Activated T-cell treated with anti-CD3 and anti-CD28 coated beads, Interleukin-2, amount 50 U/mL, for 72 hours (primary cell): ENCODE measurements at regions not wholly inside any gene's neighbourhood (a gene's known extent, or its start where the extent isn't known, plus 50 kb on each side); places are given as distances from the start of the nearest gene placed in this dataset.

Experiments
- ATAC-seq, 2 donors: fragments of 150-1000 bp; cut with Tn5 transposase; replicated peaks in 1 of 2; 2 replicates each; pipeline ENCODE4 v1.10.0; 2021; ENCODE audit warnings: moderate library complexity in 2 of 2, mild to moderate bottlenecking in 1 of 2
- DNase-seq, 2 donors: peaks; one replicate each; pipeline ENCODE4 v3.0.0; 2021 to 2022; ENCODE audit warnings: mixed read lengths in 1 of 2
- H3K27ac Mint-ChIP-seq: one replicate; pipeline ENCODE4 v1.8.0; 2022; ENCODE audit warnings: mild to moderate bottlenecking, moderate library complexity, mixed read lengths
- H3K27me3 Mint-ChIP-seq: one replicate; pipeline ENCODE4 v1.8.0; 2022; ENCODE audit warnings: low read depth, mixed read lengths
- H3K36me3 Mint-ChIP-seq, 2 donors: one replicate each; pipeline ENCODE4 v1.8.0; 2022; ENCODE audit warnings: mixed read lengths in 2 of 2, mild to moderate bottlenecking in 1 of 2; ENCODE audit not compliant: insufficient read depth in 2 of 2
- H3K4me1 Mint-ChIP-seq: one replicate; pipeline ENCODE4 v1.8.0; 2022; ENCODE audit warnings: low read depth, mixed read lengths
- H3K4me3 Mint-ChIP-seq, 2 donors: one replicate each; pipeline ENCODE4 v1.8.0; 2022; ENCODE audit warnings: mild to moderate bottlenecking in 2 of 2, mixed read lengths in 2 of 2, moderate library complexity in 2 of 2
- H3K9me3 Mint-ChIP-seq, 2 donors: one replicate each; pipeline ENCODE4 v1.8.0; 2022; ENCODE audit warnings: mixed read lengths in 2 of 2

GRCh38 chr15:39172380-39173281, 408.2 kb upstream of the THBS1 start:
- H3K9me3 Mint-ChIP-seq: no peaks in the 10 kb centered on the region
- peaks cover 33% of the 10 kb centered on the region for H3K27me3 Mint-ChIP-seq
- H3K27ac Mint-ChIP-seq: no peak overlapping the region
- peaks cover 10% of the 10 kb centered on the region for H3K4me1 Mint-ChIP-seq
- DNase-seq (no peak), ATAC-seq (no peak)
- no peak overlapping the region for H3K4me3 Mint-ChIP-seq
- H3K36me3 Mint-ChIP-seq: no peaks in the 10 kb centered on the region

- no peak for DNase-seq
- no peaks in the 10 kb centered on the region for H3K9me3 Mint-ChIP-seq
- no peak for ATAC-seq
- no peak overlapping the region for H3K27ac Mint-ChIP-seq
- H3K4me1 Mint-ChIP-seq: peaks cover 10% of the 10 kb centered on the region
- H3K36me3 Mint-ChIP-seq: no peaks in the 10 kb centered on the region
- H3K4me3 Mint-ChIP-seq: no peak overlapping the region
- peaks cover 32% of the 10 kb centered on the region for H3K27me3 Mint-ChIP-seq
Measured at GRCh38 chr15:39173426-39173825, 407.5 kb upstream of the THBS1 start.

- ATAC-seq (no peak), DNase-seq (no peak)
- H3K27me3 Mint-ChIP-seq: peaks cover 26% of the 10 kb centered on the region
- H3K9me3 Mint-ChIP-seq: no peaks in the 10 kb centered on the region
- no peak overlapping the region for H3K4me3 Mint-ChIP-seq
- no peaks in the 10 kb centered on the region for H3K36me3 Mint-ChIP-seq
- peaks cover 10% of the 10 kb centered on the region for H3K4me1 Mint-ChIP-seq
- H3K27ac Mint-ChIP-seq: no peak overlapping the region
Measured at GRCh38 chr15:39174332-39174731, 406.5 kb upstream of the THBS1 start.

DNA sequence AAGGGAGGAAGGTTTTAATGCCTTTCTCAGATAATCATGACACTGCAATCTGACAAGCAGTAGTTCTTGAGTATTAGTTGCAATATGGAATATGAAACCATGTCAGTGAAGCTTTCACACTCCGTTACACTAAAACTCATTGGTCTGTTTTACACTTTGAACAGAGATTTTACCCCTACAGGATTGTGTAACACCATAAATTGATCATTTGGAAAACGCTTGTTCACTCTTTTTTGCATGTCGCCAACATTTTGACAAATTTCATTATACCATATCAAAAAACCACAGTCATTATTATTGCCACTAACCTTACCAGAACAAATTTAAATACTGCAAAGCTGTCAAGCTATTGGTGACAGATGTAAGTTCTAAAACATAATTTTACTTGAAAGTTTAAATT, 404.8 kb upstream of the THBS1 start:
- Mint-ChIP-seq H3K4me3 (no peak overlapping the region), H3K27ac (no peak overlapping the region), H3K4me1 (peaks cover 10% of the 10 kb centered on the region), H3K36me3 (no peaks in the 10 kb centered on the region), H3K27me3 (peaks cover 38% of the 10 kb centered on the region), H3K9me3 (no peaks in the 10 kb centered on the region)
- ATAC-seq (no peak), DNase-seq (no peak)

- Mint-ChIP-seq H3K36me3 (no peaks in the 10 kb centered on the region), H3K9me3 (no peaks in the 10 kb centered on the region), H3K27me3 (peaks cover 45% of the 10 kb centered on the region), H3K4me3 (no peak overlapping the region), H3K4me1 (no peaks in the 10 kb centered on the region), H3K27ac (no peak overlapping the region)
- ATAC-seq (no peak), DNase-seq (no peak)
Measured at GRCh38 chr15:39177561-39177960, 403.3 kb upstream of the THBS1 start.

DNA sequence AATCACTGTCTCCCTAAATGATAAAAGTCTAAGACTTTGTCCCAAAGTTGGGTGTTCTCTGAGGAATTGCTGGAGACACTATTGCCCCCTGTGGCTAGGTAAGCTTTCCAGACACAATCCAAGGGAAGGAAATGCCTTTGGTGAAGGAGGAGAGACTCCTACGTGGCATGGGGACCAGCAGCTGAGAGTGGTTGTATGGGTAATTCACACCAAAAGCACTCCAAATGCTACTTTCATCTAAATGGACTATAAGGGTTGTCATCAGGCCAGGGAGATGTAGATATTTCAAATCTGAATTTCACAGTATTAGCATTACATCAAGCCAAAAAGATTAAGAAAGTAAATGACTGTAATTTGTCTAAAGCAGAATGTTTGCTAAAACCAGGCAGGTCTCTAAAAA, 400.8 kb upstream of the THBS1 start:
- peaks cover 23% of the 10 kb centered on the region for H3K27me3 Mint-ChIP-seq
- ATAC-seq: no peak
- no peak overlapping the region for H3K27ac Mint-ChIP-seq
- H3K36me3 Mint-ChIP-seq: no peaks in the 10 kb centered on the region
- H3K9me3 Mint-ChIP-seq: no peaks in the 10 kb centered on the region
- no peak overlapping the region for H3K4me3 Mint-ChIP-seq
- H3K4me1 Mint-ChIP-seq: no peaks in the 10 kb centered on the region
- no peak for DNase-seq

- Mint-ChIP-seq H3K4me3 (no peak overlapping the region), H3K27ac (no peak overlapping the region), H3K4me1 (no peaks in the 10 kb centered on the region), H3K9me3 (no peaks in the 10 kb centered on the region), H3K27me3 (peaks cover 21% of the 10 kb centered on the region), H3K36me3 (no peaks in the 10 kb centered on the region)
- no peak for ATAC-seq
- DNase-seq: no peak
Measured at GRCh38 chr15:39180483-39180933, 400.4 kb upstream of the THBS1 start.

GRCh38 chr15:39181056-39181747, 399.7 kb upstream of the THBS1 start:
- H3K4me1 Mint-ChIP-seq: no peaks in the 10 kb centered on the region
- H3K4me3 Mint-ChIP-seq: no peak overlapping the region
- no peak overlapping the region for H3K27ac Mint-ChIP-seq
- no peaks in the 10 kb centered on the region for H3K36me3 Mint-ChIP-seq
- H3K9me3 Mint-ChIP-seq: no peaks in the 10 kb centered on the region
- peaks cover 21% of the 10 kb centered on the region for H3K27me3 Mint-ChIP-seq
- ATAC-seq (no peak), DNase-seq (no peak)

- no peaks in the 10 kb centered on the region for H3K36me3 Mint-ChIP-seq
- peaks cover 21% of the 10 kb centered on the region for H3K27me3 Mint-ChIP-seq
- no peak for DNase-seq
- ATAC-seq: no peak
- no peaks in the 10 kb centered on the region for H3K4me1 Mint-ChIP-seq
- H3K9me3 Mint-ChIP-seq: no peaks in the 10 kb centered on the region
- H3K27ac Mint-ChIP-seq: no peak overlapping the region
- H3K4me3 Mint-ChIP-seq: no peak overlapping the region
Measured at GRCh38 chr15:39181940-39182339, 398.9 kb upstream of the THBS1 start.

DNA sequence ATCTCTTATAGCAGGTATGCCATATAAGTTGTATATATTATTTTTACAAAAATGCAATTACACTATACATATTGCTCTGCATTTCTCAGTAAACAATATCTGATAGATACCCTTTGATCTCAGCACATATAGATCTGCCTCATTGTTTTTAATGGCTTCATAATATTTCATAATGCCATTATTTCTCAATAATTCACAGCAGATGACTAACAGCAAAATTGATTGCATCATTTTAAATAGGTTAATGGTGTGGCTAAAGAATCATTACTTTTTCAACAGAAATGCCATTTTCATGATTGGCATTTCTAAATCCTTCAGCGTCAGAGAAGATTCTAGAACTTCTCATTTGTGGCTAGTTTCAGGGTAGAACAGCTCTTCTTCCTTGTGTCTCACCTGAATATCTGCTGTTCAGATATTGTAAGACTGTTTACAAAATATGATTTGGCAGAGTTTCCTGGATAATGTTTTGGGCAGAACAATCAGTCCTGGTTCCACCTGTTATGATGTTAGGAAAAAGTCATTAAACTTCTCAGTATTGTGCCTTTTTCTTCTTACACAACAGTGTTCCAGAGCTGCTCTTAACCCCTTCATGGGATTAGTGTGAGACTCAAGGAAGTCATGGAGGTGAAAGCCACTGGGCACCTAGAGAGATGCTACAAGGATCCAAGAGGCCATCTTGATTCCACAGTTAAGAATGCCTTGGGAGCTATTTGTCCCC, 397.6 kb upstream of the THBS1 start:
- peaks cover 21% of the 10 kb centered on the region for H3K27me3 Mint-ChIP-seq
- H3K9me3 Mint-ChIP-seq: no peaks in the 10 kb centered on the region
- no peak for DNase-seq
- H3K4me3 Mint-ChIP-seq: no peak overlapping the region
- H3K36me3 Mint-ChIP-seq: no peaks in the 10 kb centered on the region
- H3K27ac Mint-ChIP-seq: no peak overlapping the region
- H3K4me1 Mint-ChIP-seq: no peaks in the 10 kb centered on the region
- ATAC-seq: no peak

GRCh38 chr15:39184701-39185390, 396.0 kb upstream of the THBS1 start:
- H3K4me1 Mint-ChIP-seq: no peaks in the 10 kb centered on the region
- ATAC-seq (no peak), DNase-seq (no peak)
- peaks cover 15% of the 10 kb centered on the region for H3K27me3 Mint-ChIP-seq
- no peak overlapping the region for H3K4me3 Mint-ChIP-seq
- H3K27ac Mint-ChIP-seq: no peak overlapping the region
- H3K36me3 Mint-ChIP-seq: no peaks in the 10 kb centered on the region
- H3K9me3 Mint-ChIP-seq: no peaks in the 10 kb centered on the region

- H3K4me3 Mint-ChIP-seq: no peak overlapping the region
- H3K4me1 Mint-ChIP-seq: no peaks in the 10 kb centered on the region
- H3K27me3 Mint-ChIP-seq: no peaks in the 10 kb centered on the region
- no peak for DNase-seq
- no peak for ATAC-seq
- peaks cover 0 to 1% of the 10 kb centered on the region in 2 donors for H3K9me3 Mint-ChIP-seq
- no peak overlapping the region for H3K27ac Mint-ChIP-seq
- no peaks in the 10 kb centered on the region for H3K36me3 Mint-ChIP-seq
Measured at GRCh38 chr15:39188314-39188713, 392.6 kb upstream of the THBS1 start.

- Mint-ChIP-seq H3K9me3 (peaks cover 0 to 1% of the 10 kb centered on the region in 2 donors), H3K27ac (no peak overlapping the region), H3K36me3 (no peaks in the 10 kb centered on the region), H3K27me3 (no peaks in the 10 kb centered on the region), H3K4me1 (no peaks in the 10 kb centered on the region), H3K4me3 (no peak overlapping the region)
- no peak for DNase-seq
- ATAC-seq: no peak
Measured at GRCh38 chr15:39188930-39189329, 391.9 kb upstream of the THBS1 start.
